ENCODE measurements at regions not wholly inside any gene's neighbourhood (a gene's known extent, or its start where the extent isn't known, plus 50 kb on each side); places are given as distances from the start of the nearest gene placed in this dataset.

GRCh38 chr4:24007860-24008261 lies 118.0 kb upstream of the PPARGC1A start:
- Mint-ChIP-seq H3K36me3 (no peaks in the 10 kb centered on the region), H3K27me3 (ENCODE audit: low read depth in 3 of 3) (peaks cover 0 to 4% (median 0%) of the 10 kb centered on the region in 3 donors), H3K4me3 (no peak overlapping the region), H3K4me1 (no peaks in the 10 kb centered on the region), H3K9me3 (peaks cover 0 to 6% (median 0%) of the 10 kb centered on the region in 7 donors), H3K27ac (no peak overlapping the region)
- no peak overlapping the region for H2AFZ ChIP-seq (ENCODE audit: insufficient read depth, low read depth, low read length, poor library complexity, severe bottlenecking)
- H3K36me3 ChIP-seq (replicated peaks in 1 of 2; ENCODE audit: control insufficient read depth in 1 of 2, insufficient read depth in 2 of 2, low read length in 2 of 2), result no peaks in the 10 kb centered on the region
- no peaks in the 10 kb centered on the region for H3K9me3 ChIP-seq (replicated peaks in 1 of 2; ENCODE audit: control insufficient read depth in 1 of 2, insufficient read depth in 1 of 2, low read length in 2 of 2)
- H3K27me3 ChIP-seq (ENCODE audit: control insufficient read depth in 2 of 2, insufficient read depth in 2 of 2, low read length in 2 of 2), result no peaks in the 10 kb centered on the region
- H3K4me1 ChIP-seq (ENCODE audit: control insufficient read depth in 1 of 2, insufficient read depth in 2 of 2, low read length in 2 of 2), result no peaks in the 10 kb centered on the region
- H3K27ac ChIP-seq (ENCODE audit: low read depth in 1 of 2, low read length in 2 of 2), result no peak overlapping the region
- intact Hi-C loops (cut with micrococcal nuclease), result no loop called here
- no peak overlapping the region for H3K4me2 ChIP-seq (replicated peaks; ENCODE audit: extremely low read depth, low read length, poor library complexity, severe bottlenecking)
- no peak overlapping the region for H3K4me3 ChIP-seq (replicated peaks in 1 of 3; ENCODE audit: low read depth in 2 of 3, low read length in 3 of 3)
- no peaks in the 10 kb centered on the region for H4K20me1 ChIP-seq (ENCODE audit: insufficient read depth, low read length)
- no peak overlapping the region for H3K9ac ChIP-seq (ENCODE audit: insufficient read depth, low read length, poor library complexity, severe bottlenecking)
- TF ChIP-seq CTCF (IDR thresholded peaks at IDR 0.05), result no peak
- DNase-seq, result no peak
- H3K79me2 ChIP-seq (ENCODE audit: insufficient read depth, low read length), result no peaks in the 10 kb centered on the region
- 83% methylated on average over 9 of the region's 10 CpGs for whole genome bisulfite sequencing (ENCODE audit: insufficient coverage)

GRCh38 chr4:24006269-24006668 lies 116.4 kb upstream of the PPARGC1A start:
- no peak overlapping the region for H3K27ac ChIP-seq (ENCODE audit: low read depth in 1 of 2, low read length in 2 of 2)
- H3K4me2 ChIP-seq (replicated peaks; ENCODE audit: extremely low read depth, low read length, poor library complexity, severe bottlenecking), result no peak overlapping the region
- Mint-ChIP-seq H3K27ac (no peak overlapping the region), H3K27me3 (ENCODE audit: low read depth in 3 of 3) (peaks cover 0 to 4% (median 0%) of the 10 kb centered on the region in 3 donors), H3K36me3 (no peaks in the 10 kb centered on the region), H3K9me3 (peaks cover 0 to 5% (median 0%) of the 10 kb centered on the region in 7 donors), H3K4me3 (no peak overlapping the region), H3K4me1 (no peaks in the 10 kb centered on the region)
- intact Hi-C loops (cut with micrococcal nuclease), result no loop called here
- DNase-seq, result no peak
- H3K79me2 ChIP-seq (ENCODE audit: insufficient read depth, low read length), result no peaks in the 10 kb centered on the region
- H3K9ac ChIP-seq (ENCODE audit: insufficient read depth, low read length, poor library complexity, severe bottlenecking), result no peak overlapping the region
- no peaks in the 10 kb centered on the region for H3K27me3 ChIP-seq (ENCODE audit: control insufficient read depth in 2 of 2, insufficient read depth in 2 of 2, low read length in 2 of 2)
- no peak for TF ChIP-seq CTCF (IDR thresholded peaks at IDR 0.05)
- no peaks in the 10 kb centered on the region for H4K20me1 ChIP-seq (ENCODE audit: insufficient read depth, low read length)
- no peaks in the 10 kb centered on the region for H3K36me3 ChIP-seq (replicated peaks in 1 of 2; ENCODE audit: control insufficient read depth in 1 of 2, insufficient read depth in 2 of 2, low read length in 2 of 2)
- H2AFZ ChIP-seq (ENCODE audit: insufficient read depth, low read depth, low read length, poor library complexity, severe bottlenecking), result no peak overlapping the region
- WGBS (ENCODE audit: insufficient coverage), result 86% methylated on average over 1 of the region's 1 CpG
- H3K9me3 ChIP-seq (replicated peaks in 1 of 2; ENCODE audit: control insufficient read depth in 1 of 2, insufficient read depth in 1 of 2, low read length in 2 of 2), result no peaks in the 10 kb centered on the region
- H3K4me1 ChIP-seq (ENCODE audit: control insufficient read depth in 1 of 2, insufficient read depth in 2 of 2, low read length in 2 of 2), result no peaks in the 10 kb centered on the region
- no peak overlapping the region for H3K4me3 ChIP-seq (replicated peaks in 1 of 3; ENCODE audit: low read depth in 2 of 3, low read length in 3 of 3)

Data from CD14-positive monocyte (primary cell).